H1 (cell line): ENCODE measurements at regions not wholly inside any gene's neighbourhood (a gene's known extent, or its start where the extent isn't known, plus 50 kb on each side); places are given as distances from the start of the nearest gene placed in this dataset.

Source experiments
- CTCF ChIA-PET: fragments of 300-600 bp; sonication (Branson Sonifier 250); formaldehyde crosslinking; loops from one replicate; lab custom pipeline; 2021; ENCODE audit not compliant: partially characterized antibody; lab: Charles Lee
- POLR2A ChIA-PET: fragments of 300-600 bp; sonication (Branson Sonifier 250); formaldehyde crosslinking; loops from one replicate; lab custom pipeline; 2021; ENCODE audit warnings: inconsistent platforms; ENCODE audit not compliant: partially characterized antibody; lab: Charles Lee
- DNase-seq, 2 experiments: peaks; one replicate each; pipeline versions ENCODE4 v3.0.0 to v3.0.0-alpha.2; 2010 to 2022; ENCODE audit warnings: low spot score in 2 of 2, low read depth in 1 of 2, mixed read lengths in 1 of 2
- FAIRE-seq: peaks from 2 replicates; lab custom pipeline; 2011; peaks lifted over from hg19 to GRCh38; lab: Jason Lieb, UNC
- H2AFZ ChIP-seq: 2 replicates; pipeline ENCODE4 v1.8.1; 2012; ENCODE audit warnings: low read length, inconsistent platforms
- H2AK5ac ChIP-seq: 2 replicates; pipeline ENCODE4 v1.6.1; 2013; ENCODE audit warnings: low read depth, low read length
- H2BK120ac ChIP-seq: replicated peaks from 2 replicates; pipeline ENCODE3; 2013; ENCODE audit warnings: low read depth, low read length, inconsistent platforms
- H2BK12ac ChIP-seq: 2 replicates; pipeline ENCODE4 v1.6.1; 2013; ENCODE audit warnings: low read depth, low read length
- H2BK15ac ChIP-seq: 2 replicates; pipeline ENCODE4 v1.6.1; 2013; ENCODE audit warnings: low read length
- H2BK20ac ChIP-seq: 2 replicates; pipeline ENCODE4 v1.6.1; 2013; ENCODE audit warnings: low read length
- H2BK5ac ChIP-seq: 2 replicates; pipeline ENCODE4 v1.6.1; 2013; ENCODE audit warnings: low read depth, low read length
- H3K14ac ChIP-seq: 2 replicates; pipeline ENCODE4 v1.6.1; 2013; ENCODE audit warnings: inconsistent platforms; ENCODE audit not compliant: insufficient read length
- H3K18ac ChIP-seq: 2 replicates; pipeline ENCODE4 v1.6.1; 2013; ENCODE audit warnings: low read length; ENCODE audit errors: extremely low read depth
- H3K23ac ChIP-seq: 2 replicates; pipeline ENCODE4 v1.6.1; 2013; ENCODE audit warnings: inconsistent platforms; ENCODE audit not compliant: insufficient read length
- H3K23me2 ChIP-seq: 2 replicates; pipeline ENCODE4 v1.6.1; 2013; ENCODE audit warnings: low read depth, low read length
- H3K27ac ChIP-seq: 2 replicates; pipeline ENCODE4 v1.6.1; 2011; ENCODE audit warnings: low read depth, low read length, inconsistent platforms
- H3K27me3 ChIP-seq, 4 experiments: replicated peaks in 1 of 4; 1 replicate in 1 of 4; 2 replicates in 3 of 4; pipeline versions ENCODE4 v1.6.1 to v1.8.1; 2011 to 2013; ENCODE audit warnings: low read length in 3 of 4, mild to moderate bottlenecking in 3 of 4, inconsistent platforms in 2 of 4, mixed read lengths in 2 of 4, moderate library complexity in 1 of 4; ENCODE audit not compliant: control insufficient read depth in 3 of 4, insufficient read depth in 3 of 4; ENCODE audit errors: extremely low read depth in 1 of 4
- H3K36me3 ChIP-seq, 4 experiments: 2 replicates each; pipeline versions ENCODE4 v1.6.1 to v1.8.1; 2011 to 2013; ENCODE audit warnings: mild to moderate bottlenecking in 4 of 4, low read length in 3 of 4, moderate library complexity in 2 of 4, control low read depth in 1 of 4, inconsistent platforms in 1 of 4; ENCODE audit not compliant: insufficient read depth in 4 of 4, control insufficient read depth in 2 of 4
- H3K4ac ChIP-seq: replicated peaks from 2 replicates; pipeline ENCODE3; 2013; ENCODE audit warnings: low read length, low read depth, mixed read lengths, inconsistent platforms; ENCODE audit not compliant: insufficient read length
- H3K4me1 ChIP-seq, 4 experiments: replicated peaks in 1 of 4; 1 replicate in 1 of 4; 2 replicates in 3 of 4; pipeline versions ENCODE4 v1.6.1 to v1.8.1; 2011 to 2013; ENCODE audit warnings: low read length in 3 of 4, inconsistent platforms in 2 of 4, mixed read lengths in 1 of 4; ENCODE audit not compliant: insufficient read depth in 4 of 4, control insufficient read depth in 3 of 4
- H3K4me2 ChIP-seq, 2 experiments: 2 replicates each; pipeline versions ENCODE4 v1.6.1 to v1.8.1; 2011 to 2013; ENCODE audit warnings: low read depth in 2 of 2, low read length in 2 of 2, control low read depth in 1 of 2, inconsistent platforms in 1 of 2, mild to moderate bottlenecking in 1 of 2; ENCODE audit not compliant: insufficient read depth in 1 of 2
- H3K4me3 ChIP-seq, 4 experiments: fragments of 200-600, 300-600 bp in 1 of 4; sonication (generic), shearing (Covaris generic), sonication (Bioruptor Twin) in 1 of 4; 2 replicates each; pipeline versions ENCODE4 v1.5.1 to v1.8.1; 2011 to 2016; ENCODE audit warnings: low read length in 4 of 4, low read depth in 3 of 4, control low read depth in 2 of 4, inconsistent platforms in 2 of 4, mild to moderate bottlenecking in 2 of 4, mixed read lengths in 1 of 4, moderate library complexity in 1 of 4; ENCODE audit not compliant: insufficient read depth in 2 of 4; ENCODE audit errors: extremely low read depth in 1 of 4
- H3K56ac ChIP-seq: replicated peaks from 2 replicates; pipeline ENCODE3; 2013; ENCODE audit warnings: low read depth, mild to moderate bottlenecking, mixed read lengths, low read length, inconsistent platforms; ENCODE audit not compliant: insufficient read length
- H3K79me1 ChIP-seq: 2 replicates; pipeline ENCODE4 v1.6.1; 2013; ENCODE audit warnings: low read depth, low read length, control low read depth
- H3K79me2 ChIP-seq, 2 experiments: 2 replicates each; pipeline versions ENCODE4 v1.6.1 to v1.8.1; 2012 to 2013; ENCODE audit warnings: low read length in 2 of 2, mild to moderate bottlenecking in 2 of 2, inconsistent platforms in 1 of 2; ENCODE audit not compliant: insufficient read depth in 2 of 2, control insufficient read depth in 1 of 2
- H3K9ac ChIP-seq, 4 experiments: replicated peaks in 1 of 4; 1 replicate in 1 of 4; 2 replicates in 3 of 4; pipeline versions ENCODE4 v1.6.1 to v1.8.1; 2011 to 2013; ENCODE audit warnings: low read depth in 3 of 4, low read length in 3 of 4, control low read depth in 2 of 4, mild to moderate bottlenecking in 2 of 4, moderate library complexity in 2 of 4, inconsistent platforms in 1 of 4; ENCODE audit errors: extremely low read depth in 1 of 4
- H3K9me3 ChIP-seq, 2 experiments: 2 replicates each; pipeline versions ENCODE4 v1.6.1 to v1.8.1; 2012 to 2013; ENCODE audit warnings: mild to moderate bottlenecking in 2 of 2, moderate library complexity in 2 of 2, control low read depth in 1 of 2, inconsistent platforms in 1 of 2, low read depth in 1 of 2, low read length in 1 of 2, mixed read lengths in 1 of 2; ENCODE audit not compliant: insufficient read depth in 2 of 2
- H4K20me1 ChIP-seq, 2 experiments: replicated peaks in 1 of 2; 2 replicates each; pipeline versions ENCODE3 to v1.8.1; 2011 to 2013; ENCODE audit warnings: inconsistent platforms in 2 of 2, low read length in 2 of 2, mild to moderate bottlenecking in 1 of 2; ENCODE audit not compliant: insufficient read depth in 2 of 2, control insufficient read depth in 1 of 2
- H4K5ac ChIP-seq: 2 replicates; pipeline ENCODE4 v1.6.1; 2013; ENCODE audit warnings: low read length, low read depth, mixed read lengths, inconsistent platforms; ENCODE audit not compliant: insufficient read length
- H4K8ac ChIP-seq: 2 replicates; pipeline ENCODE4 v1.8.0; 2013; ENCODE audit warnings: mild to moderate bottlenecking, moderate library complexity, low read length, inconsistent platforms; ENCODE audit not compliant: insufficient read depth; ENCODE audit errors: extremely low read depth
- H4K91ac ChIP-seq: replicated peaks from 2 replicates; pipeline ENCODE3; 2013; ENCODE audit warnings: low read length, mixed read lengths, inconsistent platforms; ENCODE audit not compliant: insufficient read length
- BCL11A ChIP-seq, 2 experiments: IDR thresholded peaks; one replicate each; pipeline ENCODE4 v1.6.1; 2011; ENCODE audit warnings: low read depth in 2 of 2, low read length in 2 of 2, mild to moderate bottlenecking in 2 of 2
- CTBP2 ChIP-seq: IDR thresholded peaks from 2 replicates; pipeline ENCODE4 v1.7.0; 2011; ENCODE audit warnings: borderline replicate concordance, mild to moderate bottlenecking, moderate library complexity, mixed read lengths, low read length; ENCODE audit not compliant: insufficient read depth, insufficient read length
- FOSL1 ChIP-seq: IDR thresholded peaks from 2 replicates; pipeline ENCODE4 v1.6.1; 2011; ENCODE audit warnings: mild to moderate bottlenecking, low read depth, low read length, moderate library complexity; ENCODE audit not compliant: insufficient read depth
- GABPA ChIP-seq: IDR thresholded peaks from 2 replicates; pipeline ENCODE4 v1.6.1; 2011; ENCODE audit warnings: mild to moderate bottlenecking, low read length, moderate library complexity, borderline replicate concordance; ENCODE audit not compliant: insufficient read depth
- GTF2F1 ChIP-seq: IDR thresholded peaks from 2 replicates; pipeline ENCODE4 v1.6.1; 2012; ENCODE audit warnings: low read depth, low read length, improper control_type of control experiment, borderline replicate concordance
- POU5F1 ChIP-seq: IDR thresholded peaks from 2 replicates; pipeline ENCODE4 v1.6.1; 2011; ENCODE audit warnings: low read depth, mild to moderate bottlenecking, low read length, moderate library complexity
- SIN3A ChIP-seq, 2 experiments: IDR thresholded peaks in 1 of 2; conservative IDR thresholded peaks in 1 of 2; 2 replicates each; pipeline ENCODE4 v1.6.1; 2011 to 2012; ENCODE audit warnings: low read length in 2 of 2, improper control_type of control experiment in 1 of 2, low read depth in 1 of 2, mild to moderate bottlenecking in 1 of 2
- SIX5 ChIP-seq: IDR thresholded peaks from 2 replicates; pipeline ENCODE4 v1.6.1; 2011; ENCODE audit warnings: mild to moderate bottlenecking, low read depth, low read length
- WGBS, 2 experiments: shearing (Covaris generic) in 1 of 2; methylation state at CpG; one replicate each; pipeline versions ENCODE4 v1.1.6 to v1.1.7; 2013 to 2015; ENCODE audit warnings: low lambda C conversion rate in 2 of 2, mixed read lengths in 2 of 2, inconsistent platforms in 1 of 2, low coverage in 1 of 2, missing lambda C conversion rate in 1 of 2; ENCODE audit not compliant: insufficient replicate concordance in 2 of 2, insufficient coverage in 1 of 2, insufficient read length in 1 of 2; ENCODE audit errors: extremely low coverage in 1 of 2, missing lambda C conversion rate in 1 of 2; 5-methylcytosine and 5-hydroxymethylcytosine counted together
- TF ChIP-seq, protein P1 (sequence below): IDR thresholded peaks from 2 replicates; pipeline ENCODE4 v1.6.1; 2012; ENCODE audit warnings: low read length, inconsistent platforms
- TF ChIP-seq, protein P2 (sequence below): IDR thresholded peaks from 2 replicates; pipeline ENCODE4 v1.6.1; 2011; ENCODE audit warnings: low read length, improper control_type of control experiment

DNA sequence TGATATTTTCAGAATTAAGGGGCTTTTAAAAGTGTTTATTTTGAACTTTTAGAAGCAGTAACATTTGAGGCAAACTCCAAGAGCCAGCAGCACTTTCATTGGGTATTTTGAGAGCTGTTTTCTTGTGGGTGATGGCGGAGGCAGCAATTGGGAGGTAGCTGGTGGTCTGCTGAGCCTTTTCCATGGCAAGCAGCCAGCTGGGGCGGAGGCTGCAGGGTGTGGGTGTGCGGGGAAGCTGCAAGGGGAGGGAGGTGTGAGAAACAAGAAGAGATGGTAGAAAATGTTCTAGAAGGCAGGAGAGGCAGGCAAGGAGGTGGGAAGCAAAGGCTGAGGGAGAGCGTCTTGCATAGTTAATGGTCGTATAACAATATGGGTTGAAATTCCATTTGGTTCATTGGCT is 223.4 kb upstream of the HTR2A start:
- Histone ChIP-seq H2AFZ (0 out of 2 replicates have a peak overlapping the region, but pooled peaks have one; percentile 19), H4K20me1 (no peaks in the 10 kb centered on the region)
- TF ChIP-seq SIX5 (no peak), GTF2F1 (no peak), SIN3A (conservative IDR thresholded peaks at IDR 0.05 in 1 of 2, IDR thresholded peaks at IDR 0.05 in 1 of 2; ENCODE audit: low read depth in 1 of 2, low read length in 2 of 2) (no peak), GABPA (no peak), CTBP2 (no peak), BCL11A (IDR thresholded peaks at IDR 0.05; ENCODE audit: low read depth in 2 of 2, low read length in 2 of 2) (no peak), POU5F1 (no peak), FOSL1 (no peak)
- TF ChIP-seq, protein P1, sequence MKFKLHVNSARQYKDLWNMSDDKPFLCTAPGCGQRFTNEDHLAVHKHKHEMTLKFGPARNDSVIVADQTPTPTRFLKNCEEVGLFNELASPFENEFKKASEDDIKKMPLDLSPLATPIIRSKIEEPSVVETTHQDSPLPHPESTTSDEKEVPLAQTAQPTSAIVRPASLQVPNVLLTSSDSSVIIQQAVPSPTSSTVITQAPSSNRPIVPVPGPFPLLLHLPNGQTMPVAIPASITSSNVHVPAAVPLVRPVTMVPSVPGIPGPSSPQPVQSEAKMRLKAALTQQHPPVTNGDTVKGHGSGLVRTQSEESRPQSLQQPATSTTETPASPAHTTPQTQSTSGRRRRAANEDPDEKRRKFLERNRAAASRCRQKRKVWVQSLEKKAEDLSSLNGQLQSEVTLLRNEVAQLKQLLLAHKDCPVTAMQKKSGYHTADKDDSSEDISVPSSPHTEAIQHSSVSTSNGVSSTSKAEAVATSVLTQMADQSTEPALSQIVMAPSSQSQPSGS, result no peak
- TF ChIP-seq, protein P2, sequence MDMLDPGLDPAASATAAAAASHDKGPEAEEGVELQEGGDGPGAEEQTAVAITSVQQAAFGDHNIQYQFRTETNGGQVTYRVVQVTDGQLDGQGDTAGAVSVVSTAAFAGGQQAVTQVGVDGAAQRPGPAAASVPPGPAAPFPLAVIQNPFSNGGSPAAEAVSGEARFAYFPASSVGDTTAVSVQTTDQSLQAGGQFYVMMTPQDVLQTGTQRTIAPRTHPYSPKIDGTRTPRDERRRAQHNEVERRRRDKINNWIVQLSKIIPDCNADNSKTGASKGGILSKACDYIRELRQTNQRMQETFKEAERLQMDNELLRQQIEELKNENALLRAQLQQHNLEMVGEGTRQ, result no peak

More for the DNA sequence above, 223.4 kb upstream of the HTR2A start:
- 87% methylated on average over 5 of the region's 5 CpGs; no CpG with 5 or more reads in 1 of the 2 experiments for WGBS, 2 experiments
- Histone ChIP-seq H3K4ac (no peak overlapping the region), H3K14ac (no peak overlapping the region), H2AK5ac (no peak overlapping the region), H3K9me3 (no peaks in the 10 kb centered on the region), H4K91ac (no peak overlapping the region), H3K4me2 (no peak overlapping the region), H3K23ac (no peak overlapping the region), H2BK20ac (peak overlapping the region; percentile 73; the same call in 1 of the 2 replicates), H3K56ac (no peak overlapping the region), H3K36me3 (no peaks in the 10 kb centered on the region), H3K27ac (no peak overlapping the region), H3K79me1 (no peaks in the 10 kb centered on the region), H3K4me3 (no peak overlapping the region), H3K18ac (no peak overlapping the region; the same call in 1 of the 2 replicates), H2BK5ac (no peak overlapping the region), H3K23me2 (no peaks in the 10 kb centered on the region), H4K5ac (no peak overlapping the region), H4K8ac (no peak overlapping the region), H3K9ac (no peak overlapping the region), H3K27me3 (no peaks in the 10 kb centered on the region), H2BK15ac (no peak overlapping the region), H3K79me2 (no peaks in the 10 kb centered on the region), H2BK120ac (no peak overlapping the region), H3K4me1 (peaks cover 0 to 4% (median 0%) of the 10 kb centered on the region in 4 experiments; a peak in 3 of 7 replicates), H2BK12ac (peak overlapping the region; percentile 83; the same call in 1 of the 2 replicates)
- FAIRE-seq (no peak), DNase-seq (no peak)
- POLR2A ChIA-PET, result no interaction called here
- CTCF ChIA-PET, result interaction anchor here (1.3 to 1.4 kb wide), 2 partner anchors 18 to 157 kb away, joined by 3 to 4 read pairs; no protein-coding TSS in a partner anchor
